SU-DHL-6 (cell line): ENCODE measurements at regions not wholly inside any gene's neighbourhood (a gene's known extent, or its start where the extent isn't known, plus 50 kb on each side); places are given as distances from the start of the nearest gene placed in this dataset.

ENCODE experiments used
- H2AFZ ChIP-seq: fragments of 200-600 bp; sonication (generic); 2 replicates; pipeline ENCODE4 v1.6.1; 2014; ENCODE audit warnings: low read depth, mild to moderate bottlenecking, moderate library complexity, mixed read lengths, antibody characterized with exemption, low read length; ENCODE audit not compliant: severe bottlenecking
- H3F3A ChIP-seq: fragments of 200-600 bp; shearing (Covaris generic); 2 replicates; pipeline ENCODE4 v1.6.0; 2016; ENCODE audit warnings: antibody characterized with exemption, mild to moderate bottlenecking; ENCODE audit not compliant: insufficient read depth
- H3K27ac ChIP-seq: fragments of 200-600 bp; sonication (generic); 2 replicates; pipeline ENCODE4 v1.5.1; 2016; ENCODE audit warnings: low read depth, mild to moderate bottlenecking, low read length, moderate library complexity, mixed read lengths
- H3K27me3 ChIP-seq: fragments of 200-600 bp; sonication (generic), shearing (Covaris generic); 2 replicates; pipeline ENCODE4 v1.6.0; 2014; ENCODE audit warnings: mild to moderate bottlenecking, low read length
- H3K36me3 ChIP-seq: fragments of 200-600 bp; sonication (generic); 2 replicates; pipeline ENCODE4 v1.6.1; 2014; ENCODE audit warnings: mild to moderate bottlenecking, low read length, mixed read lengths
- H3K4me2 ChIP-seq: fragments of 300-600, 200-600 bp; shearing (Covaris generic), sonication (generic); 2 replicates; pipeline ENCODE4 v1.6.0; 2014; ENCODE audit warnings: low read length, low read depth, mild to moderate bottlenecking; ENCODE audit not compliant: poor library complexity, severe bottlenecking
- H3K4me3 ChIP-seq: fragments of 200-600 bp; sonication (generic); 2 replicates; pipeline ENCODE4 v1.5.1; 2014; ENCODE audit warnings: antibody characterized with exemption, low read length, mild to moderate bottlenecking, mixed read lengths; ENCODE audit not compliant: insufficient read depth, poor library complexity, severe bottlenecking
- H3K79me2 ChIP-seq: fragments of 200-600 bp; sonication (generic); 2 replicates; pipeline ENCODE4 v1.6.1; 2014; ENCODE audit warnings: mild to moderate bottlenecking, low read length, moderate library complexity; ENCODE audit not compliant: insufficient read depth
- H3K9ac ChIP-seq: fragments of 200-600 bp; sonication (generic); 2 replicates; pipeline ENCODE4 v1.7.0; 2014; ENCODE audit warnings: mild to moderate bottlenecking, low read length
- H3K9me2 ChIP-seq: fragments of 200-600 bp; sonication (generic); replicated peaks from 2 replicates; pipeline ENCODE4 v1.6.1; 2014; ENCODE audit warnings: low read length; ENCODE audit not compliant: insufficient read depth
- H3K9me3 ChIP-seq: fragments of 200-600 bp; sonication (generic); 2 replicates; pipeline ENCODE4 v1.6.1; 2014; ENCODE audit warnings: low read length, mixed read lengths; ENCODE audit not compliant: insufficient read depth
- H4K20me1 ChIP-seq: fragments of 200-600 bp; sonication (generic); 2 replicates; pipeline ENCODE4 v1.6.1; 2014; ENCODE audit warnings: low read depth, mild to moderate bottlenecking, antibody characterized with exemption, low read length, moderate library complexity, mixed read lengths
- CTCF ChIP-seq: fragments of 200-600 bp; sonication (generic); IDR thresholded peaks from one replicate; pipeline ENCODE4 v1.5.1; 2017; ENCODE audit warnings: antibody characterized with exemption, mild to moderate bottlenecking, low read length, moderate library complexity; ENCODE audit not compliant: insufficient read depth, poor library complexity, severe bottlenecking
- EZH2phosphoT487 ChIP-seq: fragments of 200-600 bp; sonication (generic), shearing (Covaris generic); conservative IDR thresholded peaks from 2 replicates; pipeline ENCODE4 v1.6.1; 2018; ENCODE audit warnings: mild to moderate bottlenecking, antibody characterized with exemption, low read length, moderate library complexity, mixed read lengths

- Histone ChIP-seq H4K20me1 (no peaks in the 10 kb centered on the region), H3K4me3 (no peak overlapping the region), H3K4me2 (no peak overlapping the region), H3K9me2 (no peaks in the 10 kb centered on the region), H2AFZ (no peak overlapping the region), H3K9me3 (no peaks in the 10 kb centered on the region), H3K9ac (no peak overlapping the region), H3K27me3 (no peaks in the 10 kb centered on the region), H3F3A (no peaks in the 10 kb centered on the region), H3K27ac (no peak overlapping the region), H3K79me2 (no peaks in the 10 kb centered on the region), H3K36me3 (no peaks in the 10 kb centered on the region)
- TF ChIP-seq EZH2phosphoT487 (no peak), CTCF (no peak)
Observed at GRCh38 chr9:118558026-118558425, 811.2 kb downstream of the BRINP1 start.

GRCh38 chr9:118558891-118559290 lies 810.3 kb downstream of the BRINP1 start:
- H3K4me2 ChIP-seq: no peak overlapping the region
- TF ChIP-seq EZH2phosphoT487 (no peak), CTCF (no peak)
- no peaks in the 10 kb centered on the region for H3K36me3 ChIP-seq
- H3K27me3 ChIP-seq: no peaks in the 10 kb centered on the region
- no peaks in the 10 kb centered on the region for H3K9me3 ChIP-seq
- no peaks in the 10 kb centered on the region for H4K20me1 ChIP-seq
- H3K27ac ChIP-seq: no peak overlapping the region
- H3K9ac ChIP-seq: no peak overlapping the region
- H3K9me2 ChIP-seq: no peaks in the 10 kb centered on the region
- no peaks in the 10 kb centered on the region for H3F3A ChIP-seq
- H2AFZ ChIP-seq: no peak overlapping the region
- no peak overlapping the region for H3K4me3 ChIP-seq
- H3K79me2 ChIP-seq: no peaks in the 10 kb centered on the region

- Histone ChIP-seq H3K79me2 (no peaks in the 10 kb centered on the region), H4K20me1 (no peaks in the 10 kb centered on the region), H3K27me3 (no peaks in the 10 kb centered on the region)
Observed at GRCh38 chr9:118561051-118561450, 808.2 kb downstream of the BRINP1 start.

More at GRCh38 chr9:118561051-118561450, 808.2 kb downstream of the BRINP1 start:
- Histone ChIP-seq H3K36me3 (no peaks in the 10 kb centered on the region), H3K27ac (no peak overlapping the region), H3F3A (no peaks in the 10 kb centered on the region), H3K9ac (no peak overlapping the region), H3K9me3 (no peaks in the 10 kb centered on the region), H3K4me2 (no peak overlapping the region), H3K4me3 (no peak overlapping the region), H3K9me2 (no peaks in the 10 kb centered on the region), H2AFZ (no peak overlapping the region)
- TF ChIP-seq EZH2phosphoT487: no peak
- no peak for TF ChIP-seq CTCF
